IPS-15b (cell line): ENCODE measurements at regions not wholly inside any gene's neighbourhood (a gene's known extent, or its start where the extent isn't known, plus 50 kb on each side); places are given as distances from the start of the nearest gene placed in this dataset.

Experiments used
- H3K27me3 ChIP-seq: one replicate; pipeline ENCODE4 v1.6.1; 2013; ENCODE audit warnings: low read length; ENCODE audit not compliant: control insufficient read depth, insufficient read depth
- H3K36me3 ChIP-seq: one replicate; pipeline ENCODE4 v1.6.1; 2013; ENCODE audit warnings: low read length; ENCODE audit not compliant: control insufficient read depth, insufficient read depth
- H3K4me1 ChIP-seq: one replicate; pipeline ENCODE4 v1.6.1; 2013; ENCODE audit warnings: mild to moderate bottlenecking, low read length; ENCODE audit not compliant: control insufficient read depth, insufficient read depth
- H3K4me3 ChIP-seq: one replicate; pipeline ENCODE4 v1.5.1; 2013; ENCODE audit warnings: low read depth, low read length
- H3K9ac ChIP-seq: one replicate; pipeline ENCODE4 v1.6.1; 2013; ENCODE audit warnings: low read depth, mild to moderate bottlenecking, low read length
- H3K9me3 ChIP-seq: one replicate; pipeline ENCODE4 v1.6.1; 2013; ENCODE audit warnings: mild to moderate bottlenecking, low read length; ENCODE audit not compliant: control insufficient read depth, insufficient read depth

GRCh38 chr20:58146081-58146745 is 82.2 kb downstream of the ANKRD60 start:
- no peaks in the 10 kb centered on the region for H3K9me3 ChIP-seq
- H3K36me3 ChIP-seq = no peaks in the 10 kb centered on the region
- H3K27me3 ChIP-seq = peaks cover 20% of the 10 kb centered on the region
- H3K4me1 ChIP-seq = no peaks in the 10 kb centered on the region
- H3K4me3 ChIP-seq = no peak overlapping the region
- no peak overlapping the region for H3K9ac ChIP-seq

- no peaks in the 10 kb centered on the region for H3K36me3 ChIP-seq
- H3K27me3 ChIP-seq = peaks cover 16% of the 10 kb centered on the region
- H3K9ac ChIP-seq = no peak overlapping the region
- no peaks in the 10 kb centered on the region for H3K9me3 ChIP-seq
- no peak overlapping the region for H3K4me3 ChIP-seq
- no peaks in the 10 kb centered on the region for H3K4me1 ChIP-seq
Measured at GRCh38 chr20:58145506-58146080, 82.9 kb downstream of the ANKRD60 start.

GRCh38 chr20:58144096-58144495 is 84.4 kb downstream of the ANKRD60 start:
- H3K9ac ChIP-seq = no peak overlapping the region
- H3K9me3 ChIP-seq = no peaks in the 10 kb centered on the region
- H3K36me3 ChIP-seq = no peaks in the 10 kb centered on the region
- peaks cover 3% of the 10 kb centered on the region for H3K27me3 ChIP-seq
- no peak overlapping the region for H3K4me3 ChIP-seq
- no peaks in the 10 kb centered on the region for H3K4me1 ChIP-seq

GRCh38 chr20:58143531-58143930 is 84.9 kb downstream of the ANKRD60 start:
- H3K4me3 ChIP-seq = no peak overlapping the region
- no peaks in the 10 kb centered on the region for H3K9me3 ChIP-seq
- no peaks in the 10 kb centered on the region for H3K27me3 ChIP-seq
- no peaks in the 10 kb centered on the region for H3K36me3 ChIP-seq
- H3K9ac ChIP-seq = no peak overlapping the region
- H3K4me1 ChIP-seq = no peaks in the 10 kb centered on the region

GRCh38 chr20:58142843-58143185 is 85.6 kb downstream of the ANKRD60 start:
- H3K4me3 ChIP-seq = no peak overlapping the region
- no peaks in the 10 kb centered on the region for H3K9me3 ChIP-seq
- H3K4me1 ChIP-seq = no peaks in the 10 kb centered on the region
- H3K27me3 ChIP-seq = no peaks in the 10 kb centered on the region
- H3K36me3 ChIP-seq = no peaks in the 10 kb centered on the region
- no peak overlapping the region for H3K9ac ChIP-seq

GRCh38 chr20:58141971-58142842 is 86.2 kb downstream of the ANKRD60 start:
- Histone ChIP-seq H3K9ac (no peak overlapping the region), H3K9me3 (no peaks in the 10 kb centered on the region), H3K4me3 (no peak overlapping the region), H3K4me1 (no peaks in the 10 kb centered on the region), H3K27me3 (no peaks in the 10 kb centered on the region), H3K36me3 (no peaks in the 10 kb centered on the region)

- H3K4me3 ChIP-seq = no peak overlapping the region
- H3K36me3 ChIP-seq = no peaks in the 10 kb centered on the region
- H3K4me1 ChIP-seq = no peaks in the 10 kb centered on the region
- H3K27me3 ChIP-seq = no peaks in the 10 kb centered on the region
- no peak overlapping the region for H3K9ac ChIP-seq
- H3K9me3 ChIP-seq = no peaks in the 10 kb centered on the region
Measured at GRCh38 chr20:58141496-58141895, 87.0 kb downstream of the ANKRD60 start.

GRCh38 chr20:58140787-58141425 is 87.5 kb downstream of the ANKRD60 start:
- H3K4me3 ChIP-seq = no peak overlapping the region
- no peaks in the 10 kb centered on the region for H3K36me3 ChIP-seq
- H3K27me3 ChIP-seq = no peaks in the 10 kb centered on the region
- no peaks in the 10 kb centered on the region for H3K9me3 ChIP-seq
- no peaks in the 10 kb centered on the region for H3K4me1 ChIP-seq
- no peak overlapping the region for H3K9ac ChIP-seq

GRCh38 chr20:58139849-58140786 is 88.3 kb downstream of the ANKRD60 start:
- Histone ChIP-seq H3K4me3 (no peak overlapping the region), H3K4me1 (peaks cover 7% of the 10 kb centered on the region), H3K36me3 (no peaks in the 10 kb centered on the region), H3K27me3 (no peaks in the 10 kb centered on the region), H3K9ac (no peak overlapping the region), H3K9me3 (no peaks in the 10 kb centered on the region)

- H3K4me3 ChIP-seq = no peak overlapping the region
- H3K9ac ChIP-seq = no peak overlapping the region
- no peaks in the 10 kb centered on the region for H3K9me3 ChIP-seq
- H3K4me1 ChIP-seq = peaks cover 8% of the 10 kb centered on the region
- no peaks in the 10 kb centered on the region for H3K27me3 ChIP-seq
- no peaks in the 10 kb centered on the region for H3K36me3 ChIP-seq
Measured at GRCh38 chr20:58138395-58138794, 90.1 kb downstream of the ANKRD60 start.
